ENCODE measurements at regions not wholly inside any gene's neighbourhood (a gene's known extent, or its start where the extent isn't known, plus 50 kb on each side); places are given as distances from the start of the nearest gene placed in this dataset.
"Not testable (repeated sequence)": the region's sequence is repeated elsewhere in the genome, so short reads cannot be mapped to it uniquely, and the experiment has no call there.

GRCh38 chr7:119905495-119905894 lies 367.5 kb upstream of the KCND2 start:
- no peak for DNase-seq (ENCODE audit: low spot score)
- no peak for TF ChIP-seq RAD21 (IDR thresholded peaks at IDR 0.05)
- no peak for TF ChIP-seq FOXA2 (IDR thresholded peaks at IDR 0.05)
- TF ChIP-seq SP1 (IDR thresholded peaks at IDR 0.05): no peak
- TF ChIP-seq FOXA1 (IDR thresholded peaks at IDR 0.05): no peak
- TF ChIP-seq HNF4G (IDR thresholded peaks at IDR 0.05): no peak
- TF ChIP-seq ZBTB33 (IDR thresholded peaks at IDR 0.05): no peak
- no peak for TF ChIP-seq RXRA (IDR thresholded peaks at IDR 0.05)
- no peak for TF ChIP-seq YY1 (IDR thresholded peaks at IDR 0.05)
- TF ChIP-seq ATF3 (IDR thresholded peaks at IDR 0.05): no peak
- no peak for TF ChIP-seq CTCF (IDR thresholded peaks at IDR 0.05; ENCODE audit: low read depth, low read length, missing input control)
- no peaks in the 10 kb centered on the region for H3K36me3 ChIP-seq (ENCODE audit: control insufficient read depth in 4 of 4, insufficient read depth in 3 of 4, low read depth in 1 of 4, low read length in 3 of 4)
- no peak overlapping the region for H3K27ac ChIP-seq (ENCODE audit: low read depth in 1 of 2, low read length in 2 of 2)
- H3K9me3 ChIP-seq (ENCODE audit: control insufficient read depth in 4 of 4, low read length in 3 of 4): no peaks in the 10 kb centered on the region
- WGBS: 73% methylated on average over 4 of the region's 4 CpGs
- H3K27me3 ChIP-seq (ENCODE audit: control insufficient read depth in 4 of 4, insufficient read depth in 4 of 4, low read length in 3 of 4): no peaks in the 10 kb centered on the region
- no peak overlapping the region for H3K9ac ChIP-seq (ENCODE audit: low read depth in 1 of 2, low read length in 2 of 2)
- no peaks in the 10 kb centered on the region for H3K4me1 ChIP-seq (ENCODE audit: control insufficient read depth in 4 of 4, insufficient read depth in 4 of 4, low read length in 3 of 4)
- no peak overlapping the region for H3K4me3 ChIP-seq (ENCODE audit: low read depth in 1 of 3, low read length in 3 of 3)

- Histone ChIP-seq H3K36me3 (ENCODE audit: control insufficient read depth in 4 of 4, insufficient read depth in 3 of 4, low read depth in 1 of 4, low read length in 3 of 4) (no peaks in the 10 kb centered on the region), H3K9ac (ENCODE audit: low read depth in 1 of 2, low read length in 2 of 2) (no peak overlapping the region), H3K9me3 (ENCODE audit: control insufficient read depth in 4 of 4, low read length in 3 of 4) (no peaks in the 10 kb centered on the region), H3K4me1 (ENCODE audit: control insufficient read depth in 4 of 4, insufficient read depth in 4 of 4, low read length in 3 of 4) (no peaks in the 10 kb centered on the region), H3K4me3 (ENCODE audit: low read depth in 1 of 3, low read length in 3 of 3) (no peak overlapping the region), H3K27ac (ENCODE audit: low read depth in 1 of 2, low read length in 2 of 2) (no peak overlapping the region), H3K27me3 (ENCODE audit: control insufficient read depth in 4 of 4, insufficient read depth in 4 of 4, low read length in 3 of 4) (no peaks in the 10 kb centered on the region)
- 69% methylated on average over 4 of the region's 4 CpGs for WGBS
- TF ChIP-seq FOXA1 (IDR thresholded peaks at IDR 0.05) (no peak), JUND (IDR thresholded peaks at IDR 0.05) (no peak), CTCF (IDR thresholded peaks at IDR 0.05; ENCODE audit: low read depth, low read length, missing input control) (no peak), ATF3 (IDR thresholded peaks at IDR 0.05) (no peak), YY1 (IDR thresholded peaks at IDR 0.05) (no peak), RXRA (IDR thresholded peaks at IDR 0.05) (no peak), SP1 (IDR thresholded peaks at IDR 0.05) (no peak), ZBTB33 (IDR thresholded peaks at IDR 0.05) (no peak), EGR1 (IDR thresholded peaks at IDR 0.05; ENCODE audit: low read depth in 2 of 2) (no peak), REST (IDR thresholded peaks at IDR 0.05) (no peak), RAD21 (IDR thresholded peaks at IDR 0.05) (no peak), NR2F2 (IDR thresholded peaks at IDR 0.05) (no peak), FOXA2 (IDR thresholded peaks at IDR 0.05) (no peak), MAX (IDR thresholded peaks at IDR 0.05) (no peak), HNF4G (IDR thresholded peaks at IDR 0.05) (no peak)
- DNase-seq (ENCODE audit: low spot score): no peak
Observed at GRCh38 chr7:119908948-119909347, 364.0 kb upstream of the KCND2 start.

GRCh38 chr7:119914119-119914518 lies 358.9 kb upstream of the KCND2 start:
- H3K9me3 ChIP-seq (ENCODE audit: control insufficient read depth in 4 of 4, low read length in 3 of 4); DNase-seq (ENCODE audit: low spot score); H3K9ac ChIP-seq (ENCODE audit: low read depth in 1 of 2, low read length in 2 of 2); H3K4me1 ChIP-seq (ENCODE audit: control insufficient read depth in 4 of 4, insufficient read depth in 4 of 4, low read length in 3 of 4); H3K36me3 ChIP-seq (ENCODE audit: control insufficient read depth in 4 of 4, insufficient read depth in 3 of 4, low read depth in 1 of 4, low read length in 3 of 4); H3K27me3 ChIP-seq (ENCODE audit: control insufficient read depth in 4 of 4, insufficient read depth in 4 of 4, low read length in 3 of 4); H3K27ac ChIP-seq (ENCODE audit: low read depth in 1 of 2, low read length in 2 of 2); H3K4me3 ChIP-seq (ENCODE audit: low read depth in 1 of 3, low read length in 3 of 3): not testable (repeated sequence)

Data from liver (tissue), 8 donors.